HG02759 (cell line): ENCODE measurements at regions not wholly inside any gene's neighbourhood (a gene's known extent, or its start where the extent isn't known, plus 50 kb on each side); places are given as distances from the start of the nearest gene placed in this dataset.
"Not testable (repeated sequence)": the region's sequence is repeated elsewhere in the genome, so short reads cannot be mapped to it uniquely, and the experiment has no call there.

Experiments used
- ATAC-seq: cut with Tn5 transposase; IDR thresholded peaks from one replicate; pipeline ENCODE4 v1.9.1; 2021; ENCODE audit warnings: mild to moderate bottlenecking, moderate library complexity; ENCODE audit not compliant: unreplicated experiment

DNA sequence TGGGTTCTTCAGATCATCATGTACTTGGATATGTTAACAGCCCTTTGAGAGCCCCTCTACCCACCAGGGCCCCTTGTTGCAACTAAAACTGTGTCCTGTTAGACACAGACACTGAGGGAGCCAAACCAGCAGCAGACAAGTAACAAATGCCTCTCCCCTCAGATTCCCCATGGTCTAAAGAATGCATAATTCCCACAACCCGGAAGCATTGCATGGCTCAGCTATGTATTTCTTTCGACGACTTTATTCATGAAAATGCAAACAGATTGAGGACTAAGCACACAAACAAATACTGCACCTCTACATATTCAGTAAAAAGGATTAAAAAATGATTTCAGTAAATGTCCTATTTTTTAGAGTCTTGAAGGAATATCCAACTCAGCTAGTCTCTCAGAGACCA is 70.1 kb upstream of the HECW1 start:
- ATAC-seq = no peak

DNA sequence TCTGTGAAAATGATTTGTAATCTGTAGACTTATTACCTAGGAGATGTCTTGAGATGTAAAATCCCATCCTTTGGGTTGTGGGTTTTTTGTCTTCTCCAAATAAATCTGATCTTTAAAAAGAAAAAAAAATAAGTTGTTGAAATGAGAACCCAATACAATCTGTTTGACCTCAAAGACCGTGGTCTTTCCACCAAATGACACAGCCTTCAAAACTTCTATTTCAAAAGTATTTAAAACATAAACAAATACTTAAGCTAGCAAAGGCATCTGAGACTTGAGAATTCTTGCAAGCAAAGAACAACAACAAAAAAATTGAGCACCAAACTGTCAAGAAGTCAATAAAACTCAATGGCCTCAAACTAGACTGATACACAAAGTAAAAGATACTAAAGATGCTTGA is 67.9 kb upstream of the HECW1 start:
- ATAC-seq = no peak

DNA sequence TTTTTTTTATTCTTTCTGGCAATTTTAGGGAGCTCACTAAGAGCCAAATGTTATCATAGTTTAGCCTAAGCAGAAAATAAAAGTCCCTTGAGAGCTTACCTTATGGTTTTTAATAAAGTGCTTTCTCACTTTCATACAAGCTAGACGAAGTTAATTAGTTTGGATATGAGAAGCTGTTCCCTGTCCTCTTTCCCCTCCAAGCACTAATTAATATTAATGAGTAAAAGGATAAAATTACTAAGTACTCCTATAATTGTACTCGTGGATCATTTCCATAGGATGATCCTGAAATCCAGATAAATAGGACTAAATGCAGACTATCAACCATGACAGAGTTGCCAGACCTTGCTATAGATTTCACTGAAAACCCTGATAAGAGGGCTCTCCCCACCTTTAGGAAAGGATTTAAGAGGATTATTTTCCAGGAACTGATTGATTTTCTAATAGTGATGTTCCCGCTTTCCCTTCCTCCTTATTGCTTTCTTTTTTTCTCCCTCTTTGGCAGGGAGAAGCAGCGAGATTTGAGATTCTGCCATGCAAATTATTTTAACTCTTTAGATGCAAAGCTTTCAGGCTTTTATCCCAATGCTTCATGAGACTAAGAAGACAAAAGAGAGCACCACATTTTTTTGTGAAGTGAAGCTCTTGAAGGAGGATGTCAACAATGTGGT is 58.3 kb upstream of the HECW1 start:
- ATAC-seq = no peak

DNA sequence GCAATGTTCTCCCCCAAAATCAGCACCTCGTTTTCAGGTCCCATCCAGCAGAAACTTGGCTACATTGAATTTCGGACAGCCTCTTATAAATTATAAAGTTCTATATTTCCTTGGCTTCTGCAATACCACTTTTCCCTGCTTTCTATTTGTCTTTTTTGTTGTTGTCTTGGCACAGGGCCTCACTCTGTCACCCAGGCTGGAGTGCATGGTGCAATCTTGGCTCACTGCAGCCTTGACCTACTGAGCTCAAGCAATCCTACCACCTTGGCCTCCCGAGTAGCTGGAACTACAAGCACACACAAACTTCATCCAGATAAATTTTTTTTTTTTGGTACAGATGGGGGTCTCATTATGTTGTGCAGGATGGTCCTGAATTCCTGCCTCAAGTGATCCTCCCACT is 55.3 kb upstream of the HECW1 start:
- no peak for ATAC-seq

GRCh38 chr7:43058271-43059066 is 54.0 kb upstream of the HECW1 start:
- ATAC-seq = peak; percentile 59

GRCh38 chr7:43059067-43059600 is 53.3 kb upstream of the HECW1 start:
- ATAC-seq = not testable (repeated sequence)
